T-helper 2 cell treated with Interferon-gamma antibody and Interleukin-4, amounts not matched to agents 5 μg/mL and 100 μg/mL, for 36 hours (primary cell): ENCODE measurements at regions not wholly inside any gene's neighbourhood (a gene's known extent, or its start where the extent isn't known, plus 50 kb on each side); places are given as distances from the start of the nearest gene placed in this dataset.

Experiments
- DNase-seq: peaks from one replicate; pipeline ENCODE4 v3.0.0; 2021; ENCODE audit warnings: low spot score
- H3K27ac Mint-ChIP-seq: one replicate; pipeline ENCODE4 v1.8.0; 2021; ENCODE audit warnings: mild to moderate bottlenecking, mixed read lengths
- H3K27me3 Mint-ChIP-seq: one replicate; pipeline ENCODE4 v1.8.0; 2021; ENCODE audit warnings: low read depth, mixed read lengths
- H3K36me3 Mint-ChIP-seq: one replicate; pipeline ENCODE4 v1.8.0; 2021; ENCODE audit warnings: low read depth, mixed read lengths
- H3K4me1 Mint-ChIP-seq: one replicate; pipeline ENCODE4 v1.8.0; 2021; ENCODE audit warnings: low read depth, mixed read lengths
- H3K4me3 Mint-ChIP-seq: one replicate; pipeline ENCODE4 v1.8.0; 2022; ENCODE audit warnings: mild to moderate bottlenecking, moderate library complexity, mixed read lengths
- H3K9me3 Mint-ChIP-seq: one replicate; pipeline ENCODE4 v1.8.0; 2021; ENCODE audit warnings: mixed read lengths

DNA sequence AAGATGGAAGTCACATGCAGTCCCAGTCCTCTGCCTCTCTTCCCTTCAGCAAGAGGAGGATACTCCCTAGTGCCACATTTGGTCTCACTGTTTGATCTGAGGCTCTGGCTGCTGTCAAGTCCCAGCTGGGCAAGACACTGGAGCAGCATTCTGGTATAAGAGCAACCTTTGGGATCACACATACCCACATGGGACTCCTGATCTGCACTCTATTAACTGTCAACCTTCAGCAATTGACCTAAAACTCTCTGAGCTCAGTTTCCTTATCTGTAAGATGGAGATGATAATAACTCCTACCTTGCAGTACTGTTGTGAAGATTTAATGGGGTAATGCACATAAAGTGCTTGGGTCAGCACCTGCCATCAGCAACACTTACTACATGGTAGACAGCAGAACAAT is 437.9 kb downstream of the PIK3R1 start:
- no peak overlapping the region for H3K27ac Mint-ChIP-seq
- no peak overlapping the region for H3K4me3 Mint-ChIP-seq
- no peaks in the 10 kb centered on the region for H3K9me3 Mint-ChIP-seq
- no peaks in the 10 kb centered on the region for H3K36me3 Mint-ChIP-seq
- no peaks in the 10 kb centered on the region for H3K4me1 Mint-ChIP-seq
- no peak for DNase-seq
- no peaks in the 10 kb centered on the region for H3K27me3 Mint-ChIP-seq

DNA sequence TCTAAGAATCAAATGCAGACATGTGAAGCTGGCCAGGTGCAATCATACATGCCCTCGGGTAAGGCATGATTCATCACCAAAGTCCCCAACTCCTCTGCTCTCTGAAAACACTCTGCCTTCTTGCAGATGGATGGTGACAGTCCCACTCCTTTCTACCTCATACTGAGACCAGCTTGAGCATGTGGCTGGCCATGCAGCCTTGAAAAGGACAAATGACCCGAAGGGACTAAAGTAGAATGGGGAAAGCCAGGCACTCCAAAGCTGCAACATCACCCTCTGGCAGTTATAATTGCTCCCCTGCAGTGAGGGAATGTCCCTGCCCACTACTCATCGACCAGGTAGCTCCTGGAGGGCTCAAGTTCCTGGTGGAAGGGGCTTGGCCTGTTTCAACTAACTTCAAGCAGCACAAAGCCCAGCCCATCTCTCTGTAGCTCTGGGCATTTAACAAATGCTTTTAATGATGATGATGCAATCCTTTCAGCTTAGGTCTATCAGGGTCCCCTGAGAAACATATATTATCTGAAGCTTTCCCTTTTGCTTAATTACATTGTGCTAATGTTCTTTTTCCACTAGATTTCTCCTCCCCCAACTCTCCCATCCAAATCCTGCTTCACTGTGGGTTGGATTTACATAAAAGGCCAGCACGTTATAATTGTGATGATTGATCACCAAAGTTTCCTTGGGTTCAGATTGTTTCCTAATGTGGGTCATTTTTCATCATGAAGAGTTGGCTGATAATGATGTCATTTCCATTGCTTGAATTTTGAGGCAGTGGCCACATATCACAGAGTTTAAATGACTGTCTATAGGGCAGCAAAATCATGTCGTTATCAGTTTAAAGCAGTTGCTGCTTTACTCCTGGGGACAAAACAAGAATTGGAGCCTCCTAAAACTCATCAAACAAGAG is 436.5 kb upstream of the SLC30A5 start:
- Mint-ChIP-seq H3K4me3 (no peak overlapping the region), H3K4me1 (no peaks in the 10 kb centered on the region), H3K27ac (no peak overlapping the region), H3K27me3 (peaks cover 6% of the 10 kb centered on the region), H3K36me3 (no peaks in the 10 kb centered on the region), H3K9me3 (no peaks in the 10 kb centered on the region)
- no peak for DNase-seq

DNA sequence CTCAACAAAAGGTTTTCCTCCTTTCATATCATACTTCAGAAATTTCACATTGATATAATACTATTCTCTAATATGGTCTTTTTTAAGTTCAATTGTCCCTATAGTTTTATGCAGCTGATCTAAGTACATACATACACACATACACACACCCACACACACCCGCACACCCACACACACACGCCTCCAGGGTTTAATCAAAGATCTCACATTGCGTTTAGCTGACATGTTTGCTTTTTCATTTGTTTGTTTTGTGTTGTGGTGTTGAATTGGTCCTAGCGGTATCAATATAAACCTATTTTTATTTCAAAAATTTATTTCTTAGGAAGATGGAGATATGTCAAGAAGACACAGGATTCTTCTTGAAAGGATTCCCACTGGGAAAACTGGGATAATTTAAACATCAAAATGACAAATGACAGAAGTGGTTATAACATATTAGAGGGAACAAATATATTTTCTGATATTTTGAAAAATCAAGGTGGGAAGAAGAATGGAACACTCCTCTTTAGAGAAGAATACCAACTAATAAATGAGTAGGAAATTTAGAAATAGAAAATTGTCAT is 434.9 kb upstream of the SLC30A5 start:
- H3K27me3 Mint-ChIP-seq: peaks cover 8% of the 10 kb centered on the region
- DNase-seq: no peak
- H3K27ac Mint-ChIP-seq: no peak overlapping the region
- no peak overlapping the region for H3K4me3 Mint-ChIP-seq
- H3K9me3 Mint-ChIP-seq: no peaks in the 10 kb centered on the region
- H3K4me1 Mint-ChIP-seq: no peaks in the 10 kb centered on the region
- no peaks in the 10 kb centered on the region for H3K36me3 Mint-ChIP-seq

DNA sequence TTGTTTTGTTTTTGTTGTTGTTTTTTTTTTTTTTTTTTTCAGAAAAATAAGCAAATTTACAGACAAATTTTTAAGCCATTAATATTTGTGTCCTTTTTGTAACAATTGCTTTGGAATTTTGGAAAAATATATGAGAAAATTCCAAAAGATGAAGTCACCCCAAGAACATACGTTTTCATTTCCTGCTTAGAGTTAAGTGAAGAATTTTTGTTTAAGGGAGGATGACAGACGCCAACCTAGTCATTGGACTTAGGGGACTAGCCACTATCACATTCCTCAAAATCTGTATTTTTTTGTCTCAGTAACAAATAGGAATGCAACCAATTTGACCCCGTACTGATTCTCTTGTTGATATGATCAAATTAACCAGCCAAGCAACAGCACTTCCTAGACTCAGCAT is 433.9 kb upstream of the SLC30A5 start:
- no peak for DNase-seq
- H3K27ac Mint-ChIP-seq: no peak overlapping the region
- no peaks in the 10 kb centered on the region for H3K4me1 Mint-ChIP-seq
- H3K36me3 Mint-ChIP-seq: no peaks in the 10 kb centered on the region
- H3K4me3 Mint-ChIP-seq: no peak overlapping the region
- peaks cover 8% of the 10 kb centered on the region for H3K27me3 Mint-ChIP-seq
- H3K9me3 Mint-ChIP-seq: no peaks in the 10 kb centered on the region

DNA sequence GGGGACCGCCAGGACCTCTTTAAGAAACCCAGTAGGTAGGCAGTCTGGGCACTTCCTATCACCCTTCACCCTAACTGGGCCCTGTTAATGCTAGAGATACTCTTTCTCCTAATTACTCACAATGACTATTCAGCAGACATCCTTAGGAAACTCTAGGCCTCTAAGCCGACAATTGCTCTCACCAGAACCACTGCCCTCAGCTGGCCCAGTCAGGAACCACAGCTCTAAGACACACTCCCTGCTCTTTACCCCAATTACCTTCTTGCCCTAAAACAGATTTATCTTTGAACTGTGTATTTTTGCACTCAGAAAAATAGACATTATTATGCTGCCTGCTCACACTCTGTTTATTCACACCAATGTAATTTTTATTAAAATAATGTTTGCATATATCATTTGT is 432.6 kb upstream of the SLC30A5 start:
- Mint-ChIP-seq H3K36me3 (no peaks in the 10 kb centered on the region), H3K27ac (no peak overlapping the region), H3K4me1 (no peaks in the 10 kb centered on the region), H3K4me3 (no peak overlapping the region), H3K27me3 (peaks cover 8% of the 10 kb centered on the region), H3K9me3 (no peaks in the 10 kb centered on the region)
- no peak for DNase-seq

DNA sequence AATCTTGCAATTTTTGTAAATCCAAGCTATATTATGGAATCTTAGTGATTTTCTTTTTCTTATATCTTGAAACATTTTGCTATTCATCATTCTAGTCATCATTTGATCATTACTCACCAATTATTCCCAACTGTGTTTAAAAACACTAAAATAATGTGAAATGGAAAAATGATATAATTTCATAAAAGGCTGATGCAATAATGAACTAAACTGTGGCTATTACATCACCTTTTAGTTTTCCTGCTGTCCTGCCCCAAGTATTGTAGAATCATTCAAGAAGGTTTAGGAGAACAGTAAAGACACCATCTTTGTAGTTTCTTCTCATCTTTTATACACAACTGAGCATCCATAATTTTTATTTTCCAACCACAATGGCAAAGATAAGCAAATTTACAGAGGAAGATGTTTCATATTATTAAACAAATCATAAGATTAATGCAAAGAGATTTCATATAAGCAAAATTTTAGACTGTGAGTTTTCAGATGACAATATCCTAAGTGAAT is 431.0 kb upstream of the SLC30A5 start:
- DNase-seq: no peak
- no peak overlapping the region for H3K27ac Mint-ChIP-seq

DNA sequence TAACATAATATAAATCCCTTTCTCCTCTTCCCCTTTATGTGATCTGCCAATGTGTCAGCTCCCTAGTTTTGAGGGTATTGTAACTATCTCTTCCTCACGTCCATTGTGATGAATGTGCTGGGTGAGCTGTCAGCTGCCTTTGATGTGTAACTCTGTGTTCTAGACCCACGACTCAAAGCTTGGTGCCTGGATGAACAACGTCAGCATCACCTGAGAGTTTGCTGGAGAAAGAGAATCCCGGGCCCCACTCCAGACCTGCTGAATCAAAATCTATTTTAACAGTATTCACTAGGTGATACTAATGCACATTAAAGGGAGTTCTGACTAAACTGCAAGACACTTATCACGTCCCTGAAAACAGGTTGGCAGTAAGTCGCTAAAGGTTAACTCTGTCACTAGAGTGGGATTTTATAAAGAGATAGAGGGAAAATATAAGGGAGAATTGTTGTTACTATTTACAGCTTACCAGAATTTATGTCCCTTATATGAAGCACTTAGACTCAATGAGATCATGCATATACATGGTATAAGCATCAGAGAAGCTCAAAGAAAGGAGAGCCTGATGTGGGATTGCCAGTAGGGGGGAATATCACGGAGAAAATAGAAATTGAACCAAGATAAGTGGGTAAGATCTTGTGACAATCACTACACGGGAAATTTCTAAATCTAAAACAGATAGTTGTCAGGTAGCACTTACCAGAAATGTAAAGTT is 423.8 kb upstream of the SLC30A5 start:
- Mint-ChIP-seq H3K36me3 (no peaks in the 10 kb centered on the region), H3K9me3 (no peaks in the 10 kb centered on the region), H3K4me1 (peaks cover 2% of the 10 kb centered on the region), H3K27ac (no peak overlapping the region), H3K4me3 (no peak overlapping the region), H3K27me3 (peaks cover 18% of the 10 kb centered on the region)
- no peak for DNase-seq

More for the DNA sequence above, 431.0 kb upstream of the SLC30A5 start:
- peaks cover 8% of the 10 kb centered on the region for H3K27me3 Mint-ChIP-seq
- no peak overlapping the region for H3K4me3 Mint-ChIP-seq
- H3K4me1 Mint-ChIP-seq: no peaks in the 10 kb centered on the region
- no peaks in the 10 kb centered on the region for H3K36me3 Mint-ChIP-seq
- no peaks in the 10 kb centered on the region for H3K9me3 Mint-ChIP-seq

DNA sequence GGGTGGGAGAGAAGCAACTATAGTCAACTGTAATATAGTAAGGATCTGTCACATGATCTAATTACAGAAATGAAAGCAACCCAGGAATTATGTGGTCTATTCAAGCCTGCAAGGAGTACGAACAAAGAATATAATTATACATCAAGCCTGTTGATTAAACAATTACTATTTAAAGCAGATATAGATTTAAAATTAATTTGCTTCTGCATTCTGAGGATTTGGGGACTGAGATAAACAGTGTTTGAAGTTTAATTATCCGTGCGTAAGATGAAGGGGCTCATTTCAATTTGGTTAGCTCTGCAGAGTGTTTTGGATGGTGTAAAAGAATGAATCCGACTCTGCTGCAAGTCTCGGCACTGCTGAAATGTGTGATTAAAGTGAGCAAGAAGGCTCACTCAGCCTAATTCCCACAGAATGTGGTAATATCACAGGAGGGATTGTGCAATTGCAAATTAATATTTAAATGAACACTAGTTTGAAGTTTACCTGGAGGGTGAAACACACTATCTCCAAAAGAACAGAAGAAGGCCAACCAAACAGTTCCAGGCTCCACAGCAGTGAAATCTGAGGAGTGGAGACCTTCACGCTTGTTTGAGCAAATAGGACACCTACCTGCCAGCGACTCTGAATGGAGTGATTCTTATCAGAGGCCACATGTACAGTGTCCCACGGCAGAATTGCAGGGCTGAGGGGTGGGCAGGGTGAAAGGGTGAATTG is 420.6 kb upstream of the SLC30A5 start:
- H3K27ac Mint-ChIP-seq: no peak overlapping the region
- H3K9me3 Mint-ChIP-seq: no peaks in the 10 kb centered on the region

DNA sequence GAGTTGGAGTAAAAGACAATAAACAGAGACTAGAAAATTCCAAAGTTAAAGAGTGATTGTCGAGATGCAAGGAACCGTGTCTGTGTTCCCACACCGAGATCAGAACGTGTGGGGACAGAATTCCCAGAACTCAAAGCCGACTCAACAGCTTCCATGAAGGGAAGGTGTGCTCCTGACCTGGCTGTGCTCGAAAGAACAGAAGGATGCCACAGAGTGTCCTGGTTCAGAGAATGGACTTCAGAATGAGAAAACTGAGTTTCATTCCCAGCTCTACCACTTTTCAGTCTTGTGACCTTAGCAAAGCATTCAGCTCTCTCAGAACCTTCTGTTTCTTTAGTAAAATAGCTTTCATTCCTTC is 420.0 kb upstream of the SLC30A5 start:
- H3K4me1 Mint-ChIP-seq: peaks cover under 1% of the 10 kb centered on the region
- no peak overlapping the region for H3K4me3 Mint-ChIP-seq

More for the DNA sequence above, 420.6 kb upstream of the SLC30A5 start:
- Mint-ChIP-seq H3K27me3 (peaks cover 22% of the 10 kb centered on the region), H3K4me3 (no peak overlapping the region), H3K4me1 (peaks cover 2% of the 10 kb centered on the region), H3K36me3 (no peaks in the 10 kb centered on the region)
- no peak for DNase-seq

DNA sequence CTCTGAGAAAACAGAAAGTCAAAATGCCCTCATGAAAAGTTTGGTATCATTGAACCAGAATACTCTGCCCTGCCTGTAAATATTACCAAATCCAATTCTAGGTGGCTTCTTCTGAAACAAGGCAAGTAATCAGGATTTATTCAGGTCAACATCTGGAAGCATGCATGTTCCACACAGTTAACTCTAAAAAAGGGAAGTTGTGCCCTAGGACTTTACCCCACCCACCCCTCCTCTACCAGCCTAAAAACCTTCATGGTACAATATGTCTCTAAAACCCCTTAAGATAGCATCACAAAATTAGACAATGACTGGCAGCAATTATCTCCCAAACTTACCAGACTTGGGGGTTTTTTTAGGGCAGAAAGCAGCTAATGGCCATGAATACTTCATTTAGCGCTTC is 414.8 kb upstream of the SLC30A5 start:
- Mint-ChIP-seq H3K9me3 (no peaks in the 10 kb centered on the region), H3K27ac (no peak overlapping the region), H3K4me3 (no peak overlapping the region), H3K36me3 (no peaks in the 10 kb centered on the region), H3K4me1 (no peaks in the 10 kb centered on the region), H3K27me3 (peaks cover 17% of the 10 kb centered on the region)
- DNase-seq: no peak

More for the DNA sequence above, 420.0 kb upstream of the SLC30A5 start:
- Mint-ChIP-seq H3K27me3 (peaks cover 24% of the 10 kb centered on the region), H3K36me3 (no peaks in the 10 kb centered on the region), H3K9me3 (no peaks in the 10 kb centered on the region), H3K27ac (no peak overlapping the region)
- no peak for DNase-seq

DNA sequence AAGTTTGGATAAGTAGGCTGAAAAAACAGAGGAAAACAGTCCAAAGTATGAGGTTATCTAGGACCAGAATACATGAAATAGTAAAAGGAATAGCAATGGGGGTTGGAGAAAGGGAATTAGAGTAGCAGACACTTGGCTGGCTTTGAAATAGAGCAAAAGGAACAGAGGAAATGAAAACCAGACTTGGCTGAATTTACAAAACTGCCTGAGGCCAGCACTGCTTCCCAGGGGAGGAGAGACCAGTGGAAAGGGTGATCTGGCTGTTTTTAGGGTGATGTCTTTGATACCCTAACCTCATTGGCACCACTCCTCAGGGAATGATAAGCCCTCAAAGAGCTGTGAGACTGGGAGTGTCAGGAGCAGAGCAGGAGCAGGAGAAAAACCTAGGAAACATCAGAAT is 413.4 kb upstream of the SLC30A5 start:
- Mint-ChIP-seq H3K9me3 (no peaks in the 10 kb centered on the region), H3K36me3 (no peaks in the 10 kb centered on the region), H3K27me3 (peaks cover 23% of the 10 kb centered on the region), H3K4me1 (no peaks in the 10 kb centered on the region), H3K27ac (no peak overlapping the region), H3K4me3 (no peak overlapping the region)
- no peak for DNase-seq

DNA sequence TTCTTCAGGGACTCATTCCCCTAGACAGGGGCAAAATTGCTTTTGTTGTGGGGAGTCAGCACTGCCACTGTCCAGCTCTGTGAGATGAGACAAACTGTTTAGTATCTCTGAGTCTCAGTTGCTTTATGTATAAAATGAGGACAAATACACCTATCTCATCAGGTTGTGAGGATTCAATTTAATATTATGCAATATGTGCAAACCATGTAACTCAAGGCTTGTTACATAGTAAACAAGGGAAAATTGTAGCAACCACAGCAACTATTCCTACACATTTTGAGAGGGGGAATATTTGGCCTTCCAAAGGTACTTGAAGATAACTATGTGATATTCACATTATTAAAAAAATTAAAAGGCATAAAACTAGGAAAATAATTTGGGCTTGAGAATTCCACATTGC is 411.9 kb upstream of the SLC30A5 start:
- no peaks in the 10 kb centered on the region for H3K9me3 Mint-ChIP-seq
- H3K36me3 Mint-ChIP-seq: no peaks in the 10 kb centered on the region
- no peak overlapping the region for H3K27ac Mint-ChIP-seq
- H3K27me3 Mint-ChIP-seq: peaks cover 27% of the 10 kb centered on the region
- H3K4me3 Mint-ChIP-seq: no peak overlapping the region
- no peaks in the 10 kb centered on the region for H3K4me1 Mint-ChIP-seq
- DNase-seq: no peak

DNA sequence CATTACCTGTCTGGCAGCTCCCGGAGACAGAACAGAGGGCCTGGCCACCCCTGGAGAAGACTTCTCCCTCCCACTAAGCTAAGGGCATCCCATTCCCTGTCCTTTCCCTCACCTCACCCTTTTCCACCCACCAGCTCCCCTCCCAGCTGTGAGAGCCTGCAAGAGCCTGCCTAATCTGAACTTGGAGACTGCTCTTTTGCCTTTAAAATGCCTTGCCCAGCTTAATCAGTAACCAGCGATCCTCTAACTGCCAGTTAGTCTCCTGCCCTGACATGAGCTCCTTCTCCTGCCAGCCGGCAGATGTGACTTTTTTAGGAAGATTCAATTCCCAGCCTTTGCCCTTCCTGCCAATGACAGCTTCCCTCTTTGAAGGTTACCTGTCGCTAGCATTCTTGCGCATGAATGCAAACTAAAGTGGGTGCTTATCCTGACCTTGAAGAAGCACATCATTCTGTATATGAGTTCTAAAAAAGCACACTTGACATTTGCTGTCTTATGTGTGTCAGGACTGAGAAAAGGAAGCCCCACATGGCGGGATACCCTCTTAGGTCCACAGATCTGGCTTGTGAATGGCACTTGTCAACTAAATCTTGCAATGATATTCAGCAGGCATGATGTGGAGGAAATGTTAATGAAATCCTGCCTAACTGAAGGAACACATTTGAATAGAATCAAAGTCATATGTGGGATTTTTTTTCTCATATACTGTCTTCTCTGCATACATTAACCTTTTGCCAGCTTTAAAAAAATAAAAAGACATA is 411.2 kb upstream of the SLC30A5 start:
- Mint-ChIP-seq H3K36me3 (no peaks in the 10 kb centered on the region), H3K4me3 (no peak overlapping the region), H3K27ac (no peak overlapping the region), H3K9me3 (no peaks in the 10 kb centered on the region), H3K4me1 (no peaks in the 10 kb centered on the region), H3K27me3 (peaks cover 27% of the 10 kb centered on the region)
- DNase-seq: no peak
